GM04503 (cell line): ENCODE measurements at regions not wholly inside any gene's neighbourhood (a gene's known extent, or its start where the extent isn't known, plus 50 kb on each side); places are given as distances from the start of the nearest gene placed in this dataset.
A peak's percentile ranks its signal among the peaks of the same experiment; 100 is the strongest.
"Not testable (repeated sequence)": the region's sequence is repeated elsewhere in the genome, so short reads cannot be mapped to it uniquely, and the experiment has no call there.

Experiments used
- DNase-seq: peaks from one replicate; pipeline ENCODE4 v3.0.0-alpha.2; 2012; ENCODE audit warnings: low read depth

DNA sequence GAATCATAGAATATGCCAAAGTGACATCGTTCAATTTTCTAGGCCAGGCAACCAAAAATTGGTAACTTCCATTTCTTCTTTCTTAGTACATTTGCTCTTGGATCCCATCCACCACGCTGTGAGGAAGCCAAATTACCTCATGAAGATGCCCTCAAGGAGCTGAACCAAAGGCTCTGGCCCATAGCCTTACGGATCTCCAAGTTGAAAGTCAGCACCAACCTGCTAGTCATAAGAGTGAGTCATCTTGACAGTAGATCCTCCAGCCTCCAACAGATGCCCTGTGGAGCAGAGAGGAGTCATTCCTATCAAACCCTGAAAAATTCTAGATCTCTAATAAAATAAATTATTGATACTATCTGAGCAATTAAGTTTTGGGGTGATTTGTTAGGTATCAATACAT is 322.5 kb upstream of the COL8A1 start:
- no peak for DNase-seq

DNA sequence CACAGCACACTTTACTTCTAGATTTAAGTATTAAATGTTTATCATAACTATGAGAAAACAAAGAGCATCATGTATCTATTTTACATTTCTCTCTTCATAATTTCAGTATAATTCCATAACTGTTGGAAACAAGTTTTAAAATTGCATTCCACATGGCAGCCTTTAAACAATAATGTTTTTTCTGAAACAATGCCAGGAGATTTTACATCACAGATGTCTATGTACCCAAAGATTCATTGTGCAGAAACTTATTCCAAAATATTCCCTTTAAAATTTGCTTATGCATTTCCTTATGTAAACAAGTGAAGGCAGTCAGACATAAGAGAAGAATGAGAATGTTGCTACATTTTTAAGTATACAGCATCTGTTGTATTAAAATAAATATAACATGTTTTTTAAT is 324.9 kb upstream of the COL8A1 start:
- no peak for DNase-seq

DNA sequence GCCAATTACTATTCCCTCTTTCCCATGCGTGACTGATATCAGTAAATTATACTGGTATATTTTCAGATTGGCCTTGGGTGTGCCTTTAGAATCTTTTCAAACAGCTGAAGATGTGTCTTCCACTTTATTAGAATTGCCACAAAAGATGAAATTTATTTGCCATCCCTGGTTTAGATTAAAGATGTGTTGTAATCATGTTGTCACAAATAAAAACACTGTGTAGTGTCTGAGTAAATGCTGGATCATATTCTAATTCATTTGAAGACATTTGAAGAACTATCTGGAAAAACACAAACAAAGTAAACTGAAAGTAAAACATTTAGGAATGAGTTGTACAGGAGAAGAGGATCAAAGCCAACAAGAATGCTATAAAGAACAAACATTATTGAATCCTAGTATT is 339.7 kb upstream of the COL8A1 start:
- DNase-seq = no peak

DNA sequence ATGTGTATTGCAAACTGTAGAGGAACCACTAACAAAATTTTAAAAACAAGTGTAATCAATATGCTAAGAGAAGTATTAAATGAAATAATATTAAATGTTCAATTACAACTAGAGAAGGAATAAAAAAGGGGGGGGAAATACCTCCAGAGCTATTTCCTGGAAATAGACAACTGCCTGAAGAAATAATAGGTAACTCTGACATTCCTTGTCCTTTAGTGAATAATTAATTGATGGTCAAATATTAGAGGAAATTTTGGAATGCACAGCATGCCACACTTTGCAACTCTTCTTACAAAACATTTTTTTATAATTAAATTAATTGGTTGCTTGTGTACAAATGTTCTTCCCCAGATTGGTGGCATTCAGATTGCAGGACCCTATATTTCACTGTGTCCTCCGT is 342.6 kb upstream of the COL8A1 start:
- DNase-seq = no peak

DNA sequence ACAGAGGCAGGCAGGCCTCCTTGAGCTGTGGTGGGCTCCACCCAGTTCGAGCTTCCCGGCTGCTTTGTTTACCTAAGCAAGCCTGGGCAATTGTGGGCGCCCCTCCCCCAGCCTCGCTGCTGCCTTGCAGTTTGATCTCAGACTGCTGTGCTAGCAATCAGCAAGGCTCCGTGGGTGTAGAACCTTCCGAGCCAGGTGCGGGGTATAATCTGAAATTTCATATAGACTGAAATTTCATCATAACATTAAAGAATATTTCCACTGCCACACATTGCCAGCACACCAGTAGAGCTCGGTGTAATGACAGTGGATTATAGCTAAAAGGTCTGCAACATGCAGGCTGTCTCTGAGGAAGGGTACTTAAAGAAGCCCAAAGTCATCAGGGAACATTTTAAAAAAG is 344.3 kb upstream of the COL8A1 start:
- not testable (repeated sequence) for DNase-seq

DNA sequence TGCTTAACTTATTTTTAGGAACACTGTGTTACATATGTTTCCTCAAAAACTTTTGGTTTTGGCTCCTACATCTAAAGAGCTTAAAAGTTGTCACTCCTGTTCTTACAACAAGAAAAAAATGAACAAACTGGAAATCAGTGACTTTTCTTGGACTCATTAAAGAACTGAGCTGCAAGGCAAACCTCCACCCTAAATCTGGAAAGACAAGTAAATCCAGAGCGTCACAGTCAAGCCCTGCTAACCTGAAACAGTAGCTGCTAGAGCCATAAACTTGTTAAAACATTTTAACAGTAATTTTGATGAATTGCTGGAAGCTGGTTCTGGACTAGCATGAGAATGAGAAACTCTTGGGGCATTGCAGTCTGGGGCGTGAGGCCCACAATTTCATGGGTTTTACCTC is 350.5 kb upstream of the COL8A1 start:
- no peak for DNase-seq

DNA sequence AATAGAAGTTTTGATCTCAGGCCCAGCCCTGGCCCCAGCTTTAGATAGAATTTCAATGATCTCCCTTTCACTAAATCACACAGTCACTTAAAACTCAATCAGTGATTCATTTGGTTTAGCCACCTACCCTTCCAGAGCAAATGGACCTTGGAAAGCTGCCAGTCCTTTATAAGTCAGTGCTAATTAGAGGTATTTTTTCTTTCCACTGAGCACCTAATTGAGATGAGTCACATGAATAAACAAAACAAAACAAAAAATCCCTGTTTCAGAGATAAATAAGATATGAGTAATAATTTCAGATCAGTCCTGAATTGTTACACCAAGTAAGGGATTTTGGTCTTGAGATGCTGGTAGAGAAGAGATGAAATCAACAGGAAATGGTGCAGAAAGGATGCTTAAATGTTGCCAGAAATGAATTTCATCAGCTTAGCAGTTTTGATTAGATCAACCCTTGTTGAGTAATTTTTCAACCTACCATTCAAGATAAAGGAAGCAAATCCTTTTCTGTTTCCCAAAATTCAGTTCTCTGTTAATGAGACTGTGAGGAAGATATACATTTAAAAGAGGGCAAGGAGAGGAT is 352.0 kb upstream of the COL8A1 start:
- peak; percentile 46 for DNase-seq

DNA sequence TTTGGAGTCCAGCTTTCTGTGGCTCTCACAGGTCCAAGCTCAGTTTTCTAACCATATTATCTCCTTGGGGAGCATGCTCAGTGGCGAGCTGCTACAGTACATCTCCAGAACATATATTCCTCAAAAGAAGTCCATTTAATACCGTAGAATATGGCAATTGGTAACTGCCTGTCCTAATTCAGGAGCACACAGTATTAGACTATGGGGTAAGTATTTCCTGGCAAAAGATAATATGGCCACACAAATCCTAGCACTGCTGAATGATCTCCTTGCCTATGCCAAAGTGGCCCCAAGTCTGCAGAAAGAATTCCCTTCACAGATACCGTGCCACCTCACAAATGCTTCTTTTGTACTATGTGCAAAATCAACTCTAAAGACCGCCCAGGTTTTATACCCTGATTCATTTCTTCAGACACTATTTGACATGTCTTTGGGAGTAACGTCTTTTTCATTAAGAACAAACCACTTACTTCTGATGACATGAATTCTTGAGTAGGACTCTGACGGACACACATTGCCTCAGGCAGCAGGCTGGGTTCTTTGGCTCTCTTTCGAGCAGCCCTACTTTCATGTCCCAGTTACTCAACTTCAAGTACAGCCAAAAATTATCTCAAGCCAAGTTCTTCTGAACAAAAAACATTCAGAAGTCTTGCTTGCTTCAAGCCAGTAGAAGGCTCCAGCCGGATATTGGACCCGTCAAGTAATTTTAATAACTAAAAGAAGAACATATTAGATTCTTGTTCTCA is 368.3 kb upstream of the DCBLD2 start:
- DNase-seq = peak; percentile 43

DNA sequence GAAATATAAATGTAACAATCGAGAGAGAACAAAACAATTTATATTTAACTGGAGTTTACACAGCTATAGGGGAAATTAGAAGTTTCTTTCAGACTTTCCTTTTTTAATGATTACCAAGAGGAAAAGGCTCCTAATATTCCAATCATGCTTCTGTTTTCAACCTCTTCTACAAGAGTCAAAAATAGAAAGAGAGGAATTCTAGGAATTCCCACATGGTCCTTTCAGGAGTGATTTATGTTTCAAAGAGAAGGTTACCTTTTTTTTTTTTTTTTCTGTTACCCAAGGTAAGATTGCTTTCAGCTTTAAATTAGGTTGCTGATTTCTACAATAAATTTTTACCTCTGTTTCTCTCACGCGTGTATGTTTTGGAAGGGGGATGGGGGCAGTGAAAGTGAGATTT is 355.3 kb upstream of the DCBLD2 start:
- DNase-seq = no peak

DNA sequence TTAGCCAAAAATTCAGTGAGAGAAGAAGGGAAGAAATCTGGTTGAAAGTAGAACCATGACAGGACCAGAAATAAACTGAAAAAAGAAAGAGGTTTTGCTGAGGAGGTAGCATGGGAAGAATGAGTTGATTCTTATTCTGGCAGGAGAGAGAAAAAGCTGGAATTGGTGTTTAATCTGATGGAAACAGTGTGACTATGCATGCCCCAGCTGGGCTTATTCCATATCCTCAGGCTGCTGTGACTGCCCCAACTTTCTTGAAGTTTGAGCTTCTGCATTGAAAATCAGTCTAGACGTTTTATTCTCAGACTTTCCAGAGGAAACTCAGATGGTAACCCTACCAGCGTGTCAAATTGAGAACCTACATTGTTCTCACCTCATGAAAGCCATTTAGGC is 352.5 kb upstream of the DCBLD2 start:
- DNase-seq = no peak

DNA sequence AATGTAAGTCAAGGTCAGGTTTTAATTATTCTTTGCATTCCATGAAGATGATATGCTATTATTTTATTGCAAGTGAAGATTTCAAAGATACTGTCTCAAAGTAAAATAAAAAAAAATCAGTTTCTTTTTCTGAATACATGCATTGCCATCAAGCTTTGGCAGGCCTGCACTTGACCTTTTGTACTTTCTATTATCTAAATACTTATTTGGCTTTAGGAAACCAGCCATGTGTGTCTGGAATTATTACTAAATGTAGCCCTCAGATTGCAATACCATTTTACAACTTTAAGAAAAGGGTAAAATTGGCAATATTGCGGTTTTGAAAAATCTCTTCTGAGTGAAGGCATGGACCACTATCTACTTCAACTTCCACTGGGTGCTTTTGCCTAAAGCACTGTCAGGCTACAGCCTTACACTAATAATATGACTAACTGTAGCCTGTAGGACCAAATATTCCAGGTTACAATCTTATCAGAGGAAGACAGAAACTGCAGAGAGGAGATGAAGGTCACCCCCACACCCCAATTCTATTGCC is 349.4 kb upstream of the DCBLD2 start:
- DNase-seq = no peak

DNA sequence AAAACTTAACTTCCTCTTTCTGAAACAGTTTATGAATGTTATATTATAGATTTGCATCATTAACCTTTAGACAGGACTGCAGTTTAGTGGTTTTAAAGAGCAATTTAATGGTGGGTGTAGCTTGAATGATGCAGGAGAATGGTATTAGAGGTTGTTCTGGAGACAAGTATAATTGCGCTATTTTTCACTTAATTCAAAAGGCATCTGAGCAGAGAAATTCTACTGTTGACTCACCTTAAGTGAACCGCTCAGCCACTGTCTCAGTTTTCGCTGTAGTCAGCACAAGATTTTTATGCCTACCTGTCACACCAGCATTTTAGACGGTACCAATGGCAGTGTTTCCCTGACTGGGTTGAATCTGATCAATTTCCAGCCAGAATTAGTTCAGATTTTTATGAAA is 348.8 kb upstream of the DCBLD2 start:
- no peak for DNase-seq

DNA sequence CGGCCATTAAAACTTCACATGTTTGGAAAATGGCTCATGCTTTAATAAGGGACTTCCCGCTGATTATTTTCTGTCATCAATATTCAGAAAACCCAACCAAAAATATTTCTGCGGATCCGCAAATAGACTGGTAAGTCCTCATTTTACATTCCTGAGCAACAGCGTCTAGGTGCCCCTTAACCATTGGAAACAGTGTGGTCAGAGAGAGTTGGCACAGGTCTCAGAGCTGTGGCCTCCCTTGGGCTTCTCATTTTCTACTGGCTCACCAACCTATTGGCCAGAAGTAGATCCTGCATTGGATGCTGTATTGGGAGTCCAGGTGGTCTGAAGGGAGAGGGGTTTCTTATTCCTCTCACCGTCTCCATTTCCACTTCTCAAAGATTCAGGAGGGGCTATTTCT is 348.1 kb upstream of the DCBLD2 start:
- DNase-seq = no peak

DNA sequence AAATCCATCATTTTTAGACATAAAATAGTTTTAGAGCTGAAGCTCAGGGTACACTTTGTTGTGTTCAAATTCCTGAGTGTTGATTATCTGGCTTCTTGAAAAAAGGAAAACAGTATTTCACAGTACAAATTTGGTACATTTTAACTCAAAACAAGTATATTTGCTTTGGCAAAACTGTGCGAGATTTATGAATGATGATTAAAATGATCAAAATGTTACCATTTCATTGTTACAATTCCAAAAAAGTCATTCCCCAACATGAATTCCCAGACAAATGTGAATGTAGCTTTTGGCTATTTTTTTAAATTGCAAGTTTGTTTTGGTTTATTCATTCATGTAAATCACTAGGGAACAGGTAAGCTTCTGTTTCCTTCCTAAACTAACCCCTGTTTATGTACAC is 347.4 kb upstream of the DCBLD2 start:
- DNase-seq = peak; percentile 71

DNA sequence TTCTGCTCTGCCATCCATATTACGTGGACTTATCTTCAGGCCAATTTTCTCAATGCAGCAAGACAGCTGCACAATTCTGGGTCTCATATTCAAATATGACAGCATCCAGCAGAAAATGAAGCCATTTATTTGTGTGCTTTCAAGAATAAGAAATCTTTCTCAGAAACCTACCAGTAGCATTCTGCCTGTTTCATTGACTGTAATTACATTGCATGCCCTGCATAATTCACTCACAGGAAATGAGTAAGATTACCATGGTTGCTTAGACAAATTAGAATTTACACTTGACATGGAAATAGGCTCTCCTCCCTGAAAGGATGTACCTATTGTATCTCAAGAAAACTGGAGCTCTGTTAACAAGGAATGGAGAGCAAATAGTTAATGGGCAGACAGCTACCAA is 346.6 kb upstream of the DCBLD2 start:
- peak; percentile 31 for DNase-seq

DNA sequence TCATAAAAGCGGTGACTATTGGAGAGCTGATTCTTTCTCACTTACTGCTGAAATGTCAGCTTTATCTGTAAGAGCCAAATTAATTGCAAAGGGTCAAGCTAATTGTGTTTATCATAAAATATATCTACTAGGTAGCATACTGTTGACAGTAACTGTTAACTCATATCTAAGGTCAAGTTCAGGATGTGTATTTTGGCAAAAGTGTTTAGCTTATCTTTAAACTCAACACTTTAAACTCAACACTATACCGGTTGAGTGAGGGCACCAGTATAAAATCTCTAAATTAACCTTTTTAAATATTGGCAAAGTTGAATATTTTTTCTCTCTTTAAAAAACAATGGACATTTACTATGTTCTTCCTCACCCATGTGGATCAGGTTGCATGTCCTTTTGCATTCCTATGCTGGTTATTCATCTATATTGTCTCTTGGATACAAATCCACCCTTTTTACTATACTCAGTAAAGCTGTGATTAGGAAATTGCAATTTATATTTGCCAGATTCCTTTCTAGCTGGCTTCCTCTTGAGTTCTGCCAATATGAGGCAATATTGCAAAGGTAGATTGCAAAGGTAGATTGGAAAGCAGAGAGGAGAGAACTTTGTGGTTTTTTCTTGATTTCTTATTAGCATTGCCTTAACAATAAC is 344.6 kb upstream of the DCBLD2 start:
- DNase-seq = peak; percentile 26

DNA sequence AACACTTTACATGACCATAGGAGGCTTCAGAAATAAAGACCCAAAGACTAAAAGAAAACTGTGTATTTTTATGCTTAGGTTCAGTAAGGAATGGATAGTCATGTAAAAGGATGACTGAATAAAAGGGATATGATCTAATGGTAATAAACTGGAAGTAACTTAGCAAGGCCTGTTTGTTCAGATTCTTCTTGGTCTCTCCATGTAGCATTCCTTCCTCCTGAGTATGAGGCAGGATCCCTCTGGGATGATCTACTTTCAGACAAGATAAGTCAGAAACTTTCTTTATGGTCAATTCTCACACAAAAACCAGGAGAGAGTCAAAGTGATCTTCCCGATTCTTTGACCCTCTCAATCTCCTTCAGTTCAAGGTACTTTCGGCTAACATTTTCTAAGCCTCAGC is 340.8 kb upstream of the DCBLD2 start:
- DNase-seq = peak; percentile 78

DNA sequence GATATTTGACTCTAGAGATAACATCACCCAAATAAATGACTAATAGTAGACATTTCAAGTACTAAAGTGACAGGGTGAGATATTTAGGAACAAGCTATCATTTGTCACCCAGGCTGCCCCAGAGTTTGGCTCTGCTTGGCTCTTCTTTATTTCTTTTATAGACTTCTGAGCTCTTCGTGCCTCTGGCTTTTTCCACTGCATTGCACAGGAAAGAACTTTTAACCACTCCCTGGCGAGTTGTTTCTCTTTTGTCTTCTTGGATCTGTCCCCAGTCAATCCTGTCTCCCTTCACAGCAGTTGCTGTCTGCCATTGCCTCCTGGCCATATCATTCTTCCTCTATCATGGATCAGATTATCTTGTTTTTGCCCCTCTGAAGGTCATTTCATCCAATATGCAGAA is 339.2 kb upstream of the DCBLD2 start:
- no peak for DNase-seq

DNA sequence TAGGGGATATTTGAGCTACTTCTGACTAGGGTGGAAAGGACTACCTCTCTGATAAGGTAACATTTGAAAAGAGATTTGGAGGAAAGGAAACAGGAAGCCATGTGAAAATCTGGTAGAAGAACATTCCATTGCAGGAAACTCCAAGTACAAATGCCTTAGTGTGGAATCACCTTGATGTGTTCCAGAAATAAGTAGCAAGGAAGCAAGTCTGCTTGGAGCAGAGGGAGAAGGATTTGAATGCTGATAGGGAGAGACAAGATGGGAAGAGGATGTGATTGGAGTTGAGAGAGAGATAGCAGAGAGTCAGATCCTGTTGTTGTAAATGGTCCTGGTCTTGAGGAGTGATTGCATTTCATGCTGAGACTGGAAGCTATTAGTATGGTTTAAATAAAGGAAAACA is 335.1 kb upstream of the DCBLD2 start:
- no peak for DNase-seq

DNA sequence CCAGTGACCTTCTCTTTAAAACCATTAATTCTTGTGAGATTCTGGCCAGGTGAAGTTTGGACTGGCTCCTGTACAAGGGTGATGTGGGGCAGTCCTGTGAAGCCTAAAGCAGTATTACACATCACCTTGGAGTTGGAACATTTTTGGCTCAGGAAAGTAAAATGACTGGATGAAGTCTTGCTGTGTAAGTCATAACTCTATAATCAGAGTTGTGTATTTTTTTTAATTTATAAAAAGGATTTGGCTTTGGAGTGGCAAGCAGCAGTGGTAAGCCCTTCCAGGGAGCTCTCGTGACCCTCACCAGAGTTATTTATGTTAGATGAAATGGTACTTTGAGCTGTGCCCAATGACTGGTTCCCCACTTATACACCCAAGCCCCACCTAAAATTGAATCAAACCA is 331.2 kb upstream of the DCBLD2 start:
- no peak for DNase-seq

DNA sequence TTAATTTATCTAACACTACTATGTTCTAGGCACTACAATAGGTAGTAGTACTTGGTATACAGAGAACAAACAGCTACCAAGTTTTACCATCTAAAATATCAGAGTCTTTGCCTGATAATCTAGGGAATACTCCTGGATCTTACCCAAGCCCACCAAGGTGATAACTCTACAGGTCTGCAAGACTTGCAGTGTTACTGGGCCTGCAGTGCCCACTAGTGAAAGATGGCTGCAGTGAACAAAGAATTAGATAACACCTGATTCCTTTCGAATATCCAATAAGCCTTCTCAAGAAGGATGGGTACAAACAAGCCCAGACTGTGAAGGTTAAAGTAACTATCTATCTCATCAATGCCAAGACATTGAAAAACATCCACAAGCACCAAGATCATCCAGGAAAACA is 317.0 kb upstream of the DCBLD2 start:
- DNase-seq = no peak

DNA sequence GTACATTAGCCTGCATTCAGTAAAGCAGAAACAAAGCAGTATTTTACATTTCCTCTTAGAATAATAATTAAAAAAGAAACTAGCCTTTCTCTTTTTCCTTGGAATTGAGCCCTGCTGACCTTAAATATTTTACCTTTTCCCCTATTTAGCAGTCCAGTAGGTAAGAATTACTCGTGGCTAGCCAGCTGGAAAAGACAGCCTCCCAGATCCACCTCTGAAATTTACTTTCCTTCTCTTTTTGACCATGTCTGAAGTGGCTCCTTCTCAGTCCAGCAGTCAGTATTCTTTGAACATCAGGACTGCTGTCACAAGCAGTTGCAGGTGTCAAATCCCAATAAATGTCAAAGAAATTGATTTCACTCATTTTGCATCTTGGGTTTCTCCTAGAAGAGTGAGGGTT is 311.5 kb upstream of the DCBLD2 start:
- DNase-seq = no peak

DNA sequence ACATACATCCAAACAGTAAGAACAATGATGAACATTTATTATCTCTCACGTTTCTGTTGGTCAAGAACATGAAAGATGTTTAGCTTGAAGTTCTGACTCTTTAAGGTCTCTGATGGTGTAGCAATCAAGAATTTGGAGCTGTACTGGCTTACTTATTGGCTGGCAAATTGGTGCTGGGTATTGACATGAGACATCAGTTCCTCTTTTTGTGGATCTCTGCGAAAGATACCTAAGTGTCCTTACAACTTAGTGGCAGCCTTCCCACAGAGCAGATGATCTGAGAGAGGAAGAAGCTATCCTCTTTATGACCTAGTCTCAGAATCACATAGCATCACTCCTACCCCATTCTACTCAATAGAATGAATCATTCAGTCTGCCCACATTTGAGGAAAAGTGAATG is 309.8 kb upstream of the DCBLD2 start:
- no peak for DNase-seq

DNA sequence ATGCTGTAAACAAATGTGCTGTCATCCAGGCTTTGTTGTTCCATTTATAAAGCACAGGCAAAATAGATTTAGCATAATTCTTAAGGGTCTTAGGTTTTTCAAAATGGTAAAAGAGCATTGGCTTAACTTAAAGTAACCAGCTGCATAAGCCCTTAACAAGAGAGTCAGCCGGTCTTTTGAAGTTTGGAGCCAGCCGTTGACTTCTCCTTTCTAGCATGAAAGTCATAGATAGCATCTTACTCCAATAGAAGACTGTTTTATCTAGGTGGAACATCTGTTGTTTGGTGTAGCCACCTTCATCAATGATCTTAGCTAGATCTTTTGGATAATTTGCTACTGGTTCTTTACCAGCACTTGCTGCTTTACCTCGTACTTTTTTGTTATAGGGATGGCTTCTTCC is 297.5 kb upstream of the DCBLD2 start:
- DNase-seq = no peak
